Activated CD8-positive, alpha-beta T cell treated with anti-CD3 and anti-CD28 coated beads for 36 hours (primary cell): ENCODE measurements at regions not wholly inside any gene's neighbourhood (a gene's known extent, or its start where the extent isn't known, plus 50 kb on each side); places are given as distances from the start of the nearest gene placed in this dataset.
"Not testable (repeated sequence)": the region's sequence is repeated elsewhere in the genome, so short reads cannot be mapped to it uniquely, and the experiment has no call there.

Source experiments
- ATAC-seq: fragments of 200-7000 bp; cut with Tn5 transposase; one replicate; pipeline ENCODE4 v1.10.0; 2021; ENCODE audit warnings: mild to moderate bottlenecking, moderate library complexity
- CTCF ChIA-PET: fragments of 350-600 bp; sonication (Branson Sonifier 250); formaldehyde crosslinking; loops from one replicate; lab custom pipeline; 2021; ENCODE audit warnings: antibody characterized with exemption; lab: Charles Lee
- POLR2A ChIA-PET: fragments of 350-600 bp; sonication (Branson Sonifier 250); formaldehyde crosslinking; loops from one replicate; lab custom pipeline; 2021; ENCODE audit warnings: antibody characterized with exemption; lab: Charles Lee
- DNase-seq: peaks from one replicate; pipeline ENCODE4 v3.0.0-alpha.2; 2020
- H3K27ac Mint-ChIP-seq: one replicate; pipeline ENCODE4 v1.8.0; 2021; ENCODE audit warnings: mild to moderate bottlenecking, mixed read lengths
- H3K27me3 Mint-ChIP-seq: one replicate; pipeline ENCODE4 v1.8.0; 2021; ENCODE audit warnings: mixed read lengths
- H3K36me3 Mint-ChIP-seq: one replicate; pipeline ENCODE4 v1.8.0; 2021; ENCODE audit warnings: low read depth, mixed read lengths
- H3K4me1 Mint-ChIP-seq: one replicate; pipeline ENCODE4 v1.8.0; 2021; ENCODE audit warnings: low read depth, mixed read lengths
- H3K4me3 Mint-ChIP-seq: one replicate; pipeline ENCODE4 v1.8.0; 2021; ENCODE audit warnings: mild to moderate bottlenecking, moderate library complexity, mixed read lengths
- H3K9me3 Mint-ChIP-seq: one replicate; pipeline ENCODE4 v1.8.0; 2021; ENCODE audit warnings: mixed read lengths
- intact Hi-C: fragments of 100-400 bp; cut with micrococcal nuclease; formaldehyde crosslinking; loops from one replicate; pipeline ENCODE4 v1.10.0; 2022
- TF ChIP-seq, protein P1 (sequence below): fragments of 200-600 bp; IDR thresholded peaks from one replicate; pipeline ENCODE4 v1.8.0; 2022; ENCODE audit warnings: antibody characterized with exemption, mild to moderate bottlenecking

DNA sequence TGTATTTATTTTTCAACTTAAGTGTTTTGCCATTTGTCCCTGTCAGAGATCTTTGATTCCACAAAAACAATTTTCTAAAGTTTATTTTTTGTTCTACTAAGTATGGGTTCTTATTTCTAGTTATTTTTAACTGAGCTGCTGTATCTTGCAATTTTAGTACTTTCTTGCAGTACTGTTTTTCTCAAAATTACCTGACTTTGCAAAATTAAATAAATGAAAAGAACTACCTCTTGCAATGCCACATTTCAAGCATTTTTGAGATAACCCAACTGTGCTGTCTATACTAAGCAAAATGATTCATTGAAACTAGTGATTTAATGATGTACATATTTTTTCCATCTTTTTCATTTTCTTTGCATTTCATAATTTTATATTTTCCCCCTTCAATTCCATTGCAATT is 71.5 kb upstream of the ADGRL2 start:
- Mint-ChIP-seq H3K27ac (no peak overlapping the region), H3K27me3 (no peaks in the 10 kb centered on the region), H3K4me3 (no peak overlapping the region), H3K4me1 (no peaks in the 10 kb centered on the region), H3K9me3 (no peaks in the 10 kb centered on the region), H3K36me3 (no peaks in the 10 kb centered on the region)
- intact Hi-C loops: no loop called here
- TF ChIP-seq, protein P1, sequence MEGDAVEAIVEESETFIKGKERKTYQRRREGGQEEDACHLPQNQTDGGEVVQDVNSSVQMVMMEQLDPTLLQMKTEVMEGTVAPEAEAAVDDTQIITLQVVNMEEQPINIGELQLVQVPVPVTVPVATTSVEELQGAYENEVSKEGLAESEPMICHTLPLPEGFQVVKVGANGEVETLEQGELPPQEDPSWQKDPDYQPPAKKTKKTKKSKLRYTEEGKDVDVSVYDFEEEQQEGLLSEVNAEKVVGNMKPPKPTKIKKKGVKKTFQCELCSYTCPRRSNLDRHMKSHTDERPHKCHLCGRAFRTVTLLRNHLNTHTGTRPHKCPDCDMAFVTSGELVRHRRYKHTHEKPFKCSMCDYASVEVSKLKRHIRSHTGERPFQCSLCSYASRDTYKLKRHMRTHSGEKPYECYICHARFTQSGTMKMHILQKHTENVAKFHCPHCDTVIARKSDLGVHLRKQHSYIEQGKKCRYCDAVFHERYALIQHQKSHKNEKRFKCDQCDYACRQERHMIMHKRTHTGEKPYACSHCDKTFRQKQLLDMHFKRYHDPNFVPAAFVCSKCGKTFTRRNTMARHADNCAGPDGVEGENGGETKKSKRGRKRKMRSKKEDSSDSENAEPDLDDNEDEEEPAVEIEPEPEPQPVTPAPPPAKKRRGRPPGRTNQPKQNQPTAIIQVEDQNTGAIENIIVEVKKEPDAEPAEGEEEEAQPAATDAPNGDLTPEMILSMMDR: no peak
- DNase-seq (no peak), ATAC-seq (no peak)
- ChIA-PET CTCF (no interaction called here), POLR2A (no interaction called here)

DNA sequence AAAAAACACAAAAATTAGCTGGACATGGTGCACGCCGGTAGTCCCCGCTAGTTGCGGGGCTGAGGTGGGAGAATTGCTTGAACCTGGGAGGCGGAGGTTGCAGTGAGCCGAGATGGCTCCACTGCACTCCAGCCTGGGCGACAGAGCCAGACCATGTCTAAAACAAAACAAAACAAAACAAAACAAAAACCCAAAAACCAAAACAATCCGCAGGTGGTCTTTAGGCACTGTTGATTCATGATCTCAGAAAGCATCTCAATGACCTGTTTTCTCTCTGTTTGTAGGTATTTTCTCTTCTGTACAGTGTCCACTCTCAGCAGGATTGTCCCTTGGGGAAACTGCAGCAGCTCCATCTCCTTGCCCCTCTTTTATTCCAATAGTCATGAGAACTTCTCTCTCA is 74.9 kb upstream of the ADGRL2 start:
- H3K4me3 Mint-ChIP-seq: no peak overlapping the region
- H3K36me3 Mint-ChIP-seq: no peaks in the 10 kb centered on the region
- POLR2A ChIA-PET: no interaction called here
- no peak for DNase-seq
- no peak overlapping the region for H3K27ac Mint-ChIP-seq
- TF ChIP-seq, protein P1: no peak
- H3K4me1 Mint-ChIP-seq: no peaks in the 10 kb centered on the region
- intact Hi-C loops: no loop called here
- CTCF ChIA-PET: no interaction called here
- no peaks in the 10 kb centered on the region for H3K27me3 Mint-ChIP-seq
- ATAC-seq: no peak
- H3K9me3 Mint-ChIP-seq: peaks cover 2% of the 10 kb centered on the region

DNA sequence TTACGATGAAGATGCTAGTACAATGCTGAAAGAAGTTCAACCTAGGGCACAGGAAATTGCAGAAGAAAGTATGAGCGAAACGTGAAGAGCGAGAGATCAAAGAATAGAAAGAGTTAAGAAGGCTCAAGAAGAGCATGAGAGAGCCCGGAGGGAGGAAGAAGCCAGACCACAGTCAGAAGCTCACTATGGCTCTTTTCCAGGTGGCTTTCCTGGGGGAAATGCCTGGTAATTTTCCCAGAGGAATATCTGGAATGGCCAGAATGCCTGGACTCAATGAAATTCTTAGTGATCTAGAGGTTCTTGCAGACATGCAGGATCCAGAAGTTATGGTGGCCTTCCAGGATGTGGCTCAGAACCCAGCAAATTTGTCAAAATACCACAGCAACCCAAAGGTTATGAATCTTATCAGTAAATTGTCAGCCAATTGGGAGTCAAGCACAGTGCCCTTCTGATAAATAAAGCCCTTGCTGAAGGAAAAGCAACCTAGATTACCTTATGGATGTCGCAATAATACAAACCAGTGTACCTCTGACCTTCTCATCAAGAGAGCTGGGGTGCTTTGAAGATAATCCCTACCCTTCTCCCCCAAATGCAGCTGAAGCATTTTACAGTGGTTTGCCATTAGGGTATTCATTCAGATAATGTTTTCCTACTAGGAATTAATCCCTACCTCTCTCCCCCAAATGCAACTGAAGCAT is 78.0 kb upstream of the ADGRL2 start:
- ATAC-seq, H3K4me1 Mint-ChIP-seq, H3K36me3 Mint-ChIP-seq, POLR2A ChIA-PET, H3K27me3 Mint-ChIP-seq, H3K9me3 Mint-ChIP-seq, CTCF ChIA-PET, intact Hi-C loops, DNase-seq, H3K27ac Mint-ChIP-seq, H3K4me3 Mint-ChIP-seq: not testable (repeated sequence)

DNA sequence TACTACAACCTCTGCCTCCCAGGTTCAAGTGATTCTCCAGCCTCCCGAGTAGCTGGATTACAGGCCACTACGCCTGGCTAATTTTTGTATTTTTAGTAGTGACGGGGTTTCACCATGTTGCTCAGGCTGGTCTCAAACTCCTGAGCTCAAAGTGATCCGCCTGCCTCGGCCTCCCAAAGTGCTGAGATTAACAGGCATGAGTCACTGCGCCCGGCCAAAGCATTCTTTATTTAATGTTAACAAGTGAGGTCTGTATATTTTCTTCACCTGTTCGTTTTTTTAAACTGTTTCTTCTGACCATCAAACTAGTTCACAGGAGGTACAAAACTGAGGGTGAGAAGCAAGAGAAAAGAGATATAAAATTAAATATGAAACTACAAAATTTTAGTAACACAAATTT is 80.5 kb upstream of the ADGRL2 start:
- H3K4me1 Mint-ChIP-seq, H3K9me3 Mint-ChIP-seq, intact Hi-C loops, H3K36me3 Mint-ChIP-seq, DNase-seq, H3K27me3 Mint-ChIP-seq, CTCF ChIA-PET, H3K4me3 Mint-ChIP-seq, H3K27ac Mint-ChIP-seq, POLR2A ChIA-PET, ATAC-seq: not testable (repeated sequence)

DNA sequence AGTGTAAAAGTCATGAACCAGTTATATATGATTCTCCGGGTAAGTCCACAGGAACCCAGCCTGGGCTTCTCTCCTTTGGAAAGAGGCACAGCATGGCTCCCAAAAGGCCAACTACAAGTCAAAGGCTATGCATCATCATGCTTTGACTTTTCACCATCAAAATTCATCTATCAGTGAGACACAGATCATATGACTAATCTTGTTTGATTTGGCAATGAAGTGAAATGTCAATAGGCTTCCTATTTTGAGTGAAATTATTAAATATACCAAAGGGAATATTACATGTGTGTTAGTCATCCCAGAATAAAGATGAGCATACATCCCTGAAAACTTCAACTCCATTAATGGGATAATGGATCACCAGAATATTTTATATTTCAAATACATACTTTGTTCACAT is 83.5 kb upstream of the ADGRL2 start:
- TF ChIP-seq, protein P1: no peak
- no peak overlapping the region for H3K27ac Mint-ChIP-seq

DNA sequence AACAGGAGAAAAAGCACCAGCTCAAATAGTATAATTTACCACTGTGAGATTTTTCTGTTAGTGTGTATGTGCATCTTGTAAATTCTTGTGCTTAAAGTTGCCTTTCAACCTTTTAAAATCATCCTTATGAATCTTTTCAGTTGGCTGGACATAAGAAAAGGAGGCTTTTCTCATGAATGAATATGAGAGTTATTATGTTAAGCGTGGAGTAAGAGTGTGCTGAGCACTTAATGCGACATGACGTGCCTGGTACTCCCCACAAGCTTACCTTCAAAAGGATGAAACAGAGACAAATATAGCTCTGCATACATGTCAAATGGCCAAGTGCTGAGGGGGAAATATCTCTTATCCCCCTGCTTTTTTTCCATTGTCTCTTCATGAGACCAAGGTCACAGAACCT is 85.3 kb upstream of the ADGRL2 start:
- H3K36me3 Mint-ChIP-seq: no peaks in the 10 kb centered on the region
- ChIA-PET POLR2A (no interaction called here), CTCF (no interaction called here)
- no peaks in the 10 kb centered on the region for H3K4me1 Mint-ChIP-seq
- ATAC-seq (no peak), DNase-seq (no peak)
- intact Hi-C loops: no loop called here
- H3K9me3 Mint-ChIP-seq: no peaks in the 10 kb centered on the region
- TF ChIP-seq, protein P1: no peak
- H3K4me3 Mint-ChIP-seq: no peak overlapping the region
- H3K27ac Mint-ChIP-seq: no peak overlapping the region
- H3K27me3 Mint-ChIP-seq: no peaks in the 10 kb centered on the region

More for the DNA sequence above, 83.5 kb upstream of the ADGRL2 start:
- CTCF ChIA-PET: no interaction called here
- peaks cover 2% of the 10 kb centered on the region for H3K9me3 Mint-ChIP-seq
- no peaks in the 10 kb centered on the region for H3K27me3 Mint-ChIP-seq
- no peaks in the 10 kb centered on the region for H3K4me1 Mint-ChIP-seq
- DNase-seq (no peak), ATAC-seq (no peak)
- intact Hi-C loops: no loop called here
- no peaks in the 10 kb centered on the region for H3K36me3 Mint-ChIP-seq
- POLR2A ChIA-PET: no interaction called here
- H3K4me3 Mint-ChIP-seq: no peak overlapping the region
